PC-3 (cell line): ENCODE measurements at regions not wholly inside any gene's neighbourhood (a gene's known extent, or its start where the extent isn't known, plus 50 kb on each side); places are given as distances from the start of the nearest gene placed in this dataset.

ENCODE experiments used
- ATAC-seq: fragments of 200-7000 bp; cut with Tn5 transposase; 2 replicates; pipeline ENCODE4 v1.9.1; 2020; ENCODE audit warnings: mild to moderate bottlenecking, moderate library complexity
- BruUV-seq: library from RNA; stranded (reverse); fragments of 400-500 nt; replicated peaks from 2 replicates; lab custom pipeline; 2021; lab: Mats Ljungman, UMichigan
- CTCF ChIA-PET: fragments of 300-600 bp; sonication (Branson Sonifier 250); formaldehyde crosslinking; loops from one replicate; lab custom pipeline; 2022; ENCODE audit warnings: antibody characterized with exemption; lab: Charles Lee
- POLR2A ChIA-PET: fragments of 300-600 bp; sonication (Branson Sonifier 250); formaldehyde crosslinking; loops from one replicate; lab custom pipeline; 2022; ENCODE audit warnings: antibody characterized with exemption; ENCODE audit not compliant: unreplicated experiment; lab: Charles Lee
- DNase-seq: peaks from one replicate; pipeline ENCODE4 v3.0.0-alpha.2; 2015
- H2AFZ ChIP-seq: fragments of 300-600 bp; sonication (generic); 2 replicates; pipeline ENCODE4 v1.6.0; 2016; ENCODE audit warnings: antibody characterized with exemption, low read length
- H3F3A ChIP-seq: fragments of 300-600 bp; sonication (generic); one replicate; pipeline ENCODE4 v1.6.0; 2017; ENCODE audit warnings: antibody characterized with exemption, low read length, control low read depth, mild to moderate bottlenecking; ENCODE audit not compliant: unreplicated experiment
- H3K27ac ChIP-seq: fragments of 300-600 bp; sonication (generic); 2 replicates; pipeline ENCODE4 v1.5.1; 2016; ENCODE audit warnings: mild to moderate bottlenecking, low read length
- H3K27me3 ChIP-seq: fragments of 300-600 bp; sonication (generic); 2 replicates; pipeline ENCODE4 v1.6.1; 2016; ENCODE audit warnings: low read length, mixed read lengths
- H3K36me3 ChIP-seq: fragments of 300-600 bp; sonication (generic); 2 replicates; pipeline ENCODE4 v1.6.1; 2016; ENCODE audit warnings: low read depth, mixed run types, low read length, mixed read lengths
- H3K4me1 ChIP-seq: fragments of 300-600 bp; sonication (generic); 2 replicates; pipeline ENCODE4 v1.5.1; 2016; ENCODE audit warnings: low read length; ENCODE audit not compliant: insufficient read depth
- H3K4me2 ChIP-seq: fragments of 300-600 bp; sonication (generic); 2 replicates; pipeline ENCODE4 v1.6.0; 2016; ENCODE audit warnings: low read length
- H3K4me3 ChIP-seq: fragments of 300-600 bp; sonication (generic); 2 replicates; pipeline ENCODE4 v1.5.1; 2016; ENCODE audit warnings: mild to moderate bottlenecking, low read length, mixed read lengths
- H3K79me2 ChIP-seq: fragments of 300-600 bp; sonication (generic); 2 replicates; pipeline ENCODE4 v1.6.1; 2017; ENCODE audit warnings: low read length, mixed read lengths
- H3K9ac ChIP-seq: fragments of 300-600 bp; sonication (generic); 2 replicates; pipeline ENCODE4 v1.6.0; 2016; ENCODE audit warnings: mild to moderate bottlenecking, low read length
- H3K9me2 ChIP-seq: fragments of 300-600 bp; sonication (generic); replicated peaks from 2 replicates; pipeline ENCODE4 v1.6.1; 2016; ENCODE audit warnings: mixed run types, low read length, mixed read lengths
- H3K9me3 ChIP-seq: fragments of 300-600 bp; sonication (generic); 2 replicates; pipeline ENCODE4 v1.6.1; 2016; ENCODE audit warnings: low read length, mixed read lengths
- H4K20me1 ChIP-seq: fragments of 300-600 bp; sonication (generic); 2 replicates; pipeline ENCODE4 v1.6.1; 2016; ENCODE audit warnings: low read length, mixed read lengths
- CTCF ChIP-seq: fragments of 300-600 bp; sonication (generic); conservative IDR thresholded peaks from 2 replicates; pipeline ENCODE4 v1.5.1; 2017; ENCODE audit warnings: antibody characterized with exemption, low read depth, mild to moderate bottlenecking, low read length
- EZH2 ChIP-seq: fragments of 300-600 bp; sonication (generic); IDR thresholded peaks from one replicate; pipeline ENCODE4 v1.6.1; 2017; ENCODE audit warnings: antibody characterized with exemption, mild to moderate bottlenecking, low read length; ENCODE audit not compliant: unreplicated experiment
- EZH2phosphoT487 ChIP-seq: fragments of 300-600 bp; sonication (generic); IDR thresholded peaks from 2 replicates; pipeline ENCODE4 v1.6.1; 2018; ENCODE audit warnings: mild to moderate bottlenecking, antibody characterized with exemption, low read length, borderline replicate concordance
- intact Hi-C: fragments of 100-400 bp; cut with micrococcal nuclease; formaldehyde crosslinking; loops from 2 replicates; pipeline ENCODE4 v1.9.0; 2023

- CTCF ChIA-PET = no interaction called here
- no peak overlapping the region for H3K4me2 ChIP-seq
- no peaks in the 10 kb centered on the region for H3K27me3 ChIP-seq
- H3K4me3 ChIP-seq = no peak overlapping the region
- DNase-seq = no peak
- no peak overlapping the region for H3K27ac ChIP-seq
- BruUV-seq = no TSS peak
- no peaks in the 10 kb centered on the region for H3K9me2 ChIP-seq
- H3K9me3 ChIP-seq = no peaks in the 10 kb centered on the region
- intact Hi-C loops = no loop called here
- H3K4me1 ChIP-seq = no peaks in the 10 kb centered on the region
- no peaks in the 10 kb centered on the region for H3F3A ChIP-seq
- H3K9ac ChIP-seq = no peak overlapping the region
- no peak for ATAC-seq
- H2AFZ ChIP-seq = no peak overlapping the region
- H3K79me2 ChIP-seq = no peaks in the 10 kb centered on the region
- POLR2A ChIA-PET = no interaction called here
- TF ChIP-seq CTCF (no peak), EZH2phosphoT487 (no peak), EZH2 (no peak)
- no peaks in the 10 kb centered on the region for H3K36me3 ChIP-seq
- H4K20me1 ChIP-seq = no peaks in the 10 kb centered on the region
These were observed 1003.8 kb downstream of the TMTC2 start for GRCh38 chr12:83690465-83690864.

DNA sequence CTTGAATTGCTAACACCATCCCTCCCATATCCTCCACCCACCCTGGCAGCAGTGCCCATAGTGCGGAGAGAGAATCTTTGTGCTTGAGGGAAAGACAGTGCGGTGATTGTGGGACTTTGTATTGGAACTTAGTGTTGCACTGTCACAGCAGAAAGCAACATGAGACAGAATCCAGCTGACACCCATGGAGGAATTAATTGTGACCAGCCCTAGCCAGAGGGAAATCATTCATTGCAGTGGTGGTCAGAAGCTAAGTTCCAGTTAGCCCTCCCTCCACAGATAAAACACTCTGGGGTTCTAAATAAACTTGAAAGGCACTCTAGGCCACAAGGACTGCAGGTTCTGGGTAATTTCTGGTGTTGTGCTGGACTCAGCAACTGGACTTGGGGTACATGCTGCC lies 1002.6 kb downstream of the TMTC2 start:
- H2AFZ ChIP-seq = no peak overlapping the region
- H3K4me2 ChIP-seq = no peak overlapping the region
- CTCF ChIA-PET = no interaction called here
- no peak overlapping the region for H3K27ac ChIP-seq
- intact Hi-C loops = no loop called here
- no peak overlapping the region for H3K9ac ChIP-seq
- H3F3A ChIP-seq = no peaks in the 10 kb centered on the region
- no peaks in the 10 kb centered on the region for H3K9me2 ChIP-seq
- H3K27me3 ChIP-seq = no peaks in the 10 kb centered on the region
- no peaks in the 10 kb centered on the region for H4K20me1 ChIP-seq
- TF ChIP-seq CTCF = no peak
- no peak for TF ChIP-seq EZH2phosphoT487
- H3K4me1 ChIP-seq = no peaks in the 10 kb centered on the region
- DNase-seq (no peak), ATAC-seq (no peak)
- POLR2A ChIA-PET = no interaction called here
- no peaks in the 10 kb centered on the region for H3K79me2 ChIP-seq
- BruUV-seq = no TSS peak
- no peaks in the 10 kb centered on the region for H3K36me3 ChIP-seq
- H3K9me3 ChIP-seq = no peaks in the 10 kb centered on the region
- no peak overlapping the region for H3K4me3 ChIP-seq

DNA sequence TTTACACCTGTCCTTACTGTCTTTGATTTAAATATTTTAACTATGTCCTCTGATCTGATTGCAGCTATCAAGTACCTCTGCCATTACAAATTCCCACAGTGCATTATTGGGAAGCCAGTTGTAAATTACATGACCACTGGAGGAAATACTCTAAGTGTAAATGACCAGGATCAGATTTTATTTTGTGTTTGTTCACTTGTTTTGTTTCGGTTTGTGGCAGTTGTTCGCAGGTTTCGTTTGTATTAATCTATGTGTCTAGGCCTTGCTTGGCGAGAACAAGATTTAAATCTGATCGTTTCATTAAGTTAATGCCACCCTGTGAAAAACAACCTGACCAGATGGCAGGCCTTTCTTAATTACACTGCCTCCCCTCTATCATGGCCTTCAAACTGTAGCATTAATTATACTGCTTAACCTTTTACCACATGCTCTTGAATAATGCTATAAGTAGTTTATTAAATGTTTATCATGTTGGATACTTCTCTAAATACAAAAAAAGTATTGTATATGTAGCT lies 990.1 kb downstream of the TMTC2 start:
- Histone ChIP-seq H3K36me3 (no peaks in the 10 kb centered on the region), H4K20me1 (no peaks in the 10 kb centered on the region), H3K9ac (no peak overlapping the region), H3K79me2 (no peaks in the 10 kb centered on the region), H3K4me3 (no peak overlapping the region), H3K27ac (no peak overlapping the region), H3K4me1 (no peaks in the 10 kb centered on the region), H3K9me2 (no peaks in the 10 kb centered on the region), H2AFZ (no peak overlapping the region), H3K4me2 (no peak overlapping the region), H3K9me3 (no peaks in the 10 kb centered on the region), H3F3A (no peaks in the 10 kb centered on the region), H3K27me3 (no peaks in the 10 kb centered on the region)
- BruUV-seq = no TSS peak
- CTCF ChIA-PET = no interaction called here
- POLR2A ChIA-PET = no interaction called here
- no peak for TF ChIP-seq CTCF
- TF ChIP-seq EZH2phosphoT487 = no peak
- TF ChIP-seq EZH2 = no peak
- ATAC-seq = no peak
- intact Hi-C loops = no loop called here
- no peak for DNase-seq
